Activated CD8-positive, alpha-beta T cell treated with anti-CD3 and anti-CD28 coated beads for 36 hours (primary cell): ENCODE measurements at regions not wholly inside any gene's neighbourhood (a gene's known extent, or its start where the extent isn't known, plus 50 kb on each side); places are given as distances from the start of the nearest gene placed in this dataset.
"Not testable (repeated sequence)": the region's sequence is repeated elsewhere in the genome, so short reads cannot be mapped to it uniquely, and the experiment has no call there.

Source experiments
- ATAC-seq: fragments of 200-7000 bp; cut with Tn5 transposase; one replicate; pipeline ENCODE4 v1.10.0; 2021; ENCODE audit warnings: mild to moderate bottlenecking, moderate library complexity
- CTCF ChIA-PET: fragments of 350-600 bp; sonication (Branson Sonifier 250); formaldehyde crosslinking; loops from one replicate; lab custom pipeline; 2021; ENCODE audit warnings: antibody characterized with exemption; lab: Charles Lee
- POLR2A ChIA-PET: fragments of 350-600 bp; sonication (Branson Sonifier 250); formaldehyde crosslinking; loops from one replicate; lab custom pipeline; 2021; ENCODE audit warnings: antibody characterized with exemption; lab: Charles Lee
- DNase-seq: peaks from one replicate; pipeline ENCODE4 v3.0.0-alpha.2; 2020
- H3K27ac Mint-ChIP-seq: one replicate; pipeline ENCODE4 v1.8.0; 2021; ENCODE audit warnings: mild to moderate bottlenecking, mixed read lengths
- H3K27me3 Mint-ChIP-seq: one replicate; pipeline ENCODE4 v1.8.0; 2021; ENCODE audit warnings: mixed read lengths
- H3K36me3 Mint-ChIP-seq: one replicate; pipeline ENCODE4 v1.8.0; 2021; ENCODE audit warnings: low read depth, mixed read lengths
- H3K4me1 Mint-ChIP-seq: one replicate; pipeline ENCODE4 v1.8.0; 2021; ENCODE audit warnings: low read depth, mixed read lengths
- H3K4me3 Mint-ChIP-seq: one replicate; pipeline ENCODE4 v1.8.0; 2021; ENCODE audit warnings: mild to moderate bottlenecking, moderate library complexity, mixed read lengths
- H3K9me3 Mint-ChIP-seq: one replicate; pipeline ENCODE4 v1.8.0; 2021; ENCODE audit warnings: mixed read lengths
- intact Hi-C: fragments of 100-400 bp; cut with micrococcal nuclease; formaldehyde crosslinking; loops from one replicate; pipeline ENCODE4 v1.10.0; 2022
- TF ChIP-seq, protein P1 (sequence below): fragments of 200-600 bp; IDR thresholded peaks from one replicate; pipeline ENCODE4 v1.8.0; 2022; ENCODE audit warnings: antibody characterized with exemption, mild to moderate bottlenecking

- intact Hi-C loops, result no loop called here
- no peaks in the 10 kb centered on the region for H3K27me3 Mint-ChIP-seq
- H3K4me3 Mint-ChIP-seq, result no peak overlapping the region
- TF ChIP-seq, protein P1, sequence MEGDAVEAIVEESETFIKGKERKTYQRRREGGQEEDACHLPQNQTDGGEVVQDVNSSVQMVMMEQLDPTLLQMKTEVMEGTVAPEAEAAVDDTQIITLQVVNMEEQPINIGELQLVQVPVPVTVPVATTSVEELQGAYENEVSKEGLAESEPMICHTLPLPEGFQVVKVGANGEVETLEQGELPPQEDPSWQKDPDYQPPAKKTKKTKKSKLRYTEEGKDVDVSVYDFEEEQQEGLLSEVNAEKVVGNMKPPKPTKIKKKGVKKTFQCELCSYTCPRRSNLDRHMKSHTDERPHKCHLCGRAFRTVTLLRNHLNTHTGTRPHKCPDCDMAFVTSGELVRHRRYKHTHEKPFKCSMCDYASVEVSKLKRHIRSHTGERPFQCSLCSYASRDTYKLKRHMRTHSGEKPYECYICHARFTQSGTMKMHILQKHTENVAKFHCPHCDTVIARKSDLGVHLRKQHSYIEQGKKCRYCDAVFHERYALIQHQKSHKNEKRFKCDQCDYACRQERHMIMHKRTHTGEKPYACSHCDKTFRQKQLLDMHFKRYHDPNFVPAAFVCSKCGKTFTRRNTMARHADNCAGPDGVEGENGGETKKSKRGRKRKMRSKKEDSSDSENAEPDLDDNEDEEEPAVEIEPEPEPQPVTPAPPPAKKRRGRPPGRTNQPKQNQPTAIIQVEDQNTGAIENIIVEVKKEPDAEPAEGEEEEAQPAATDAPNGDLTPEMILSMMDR, result no peak
- ATAC-seq, result no peak
- CTCF ChIA-PET, result no interaction called here
- POLR2A ChIA-PET, result no interaction called here
- no peak overlapping the region for H3K27ac Mint-ChIP-seq
- H3K36me3 Mint-ChIP-seq, result no peaks in the 10 kb centered on the region
- no peaks in the 10 kb centered on the region for H3K4me1 Mint-ChIP-seq
- no peak for DNase-seq
- peaks cover 15% of the 10 kb centered on the region for H3K9me3 Mint-ChIP-seq
These were observed 1136.1 kb upstream of the POT1 start for GRCh38 chr7:126065766-126066165.

- H3K9me3 Mint-ChIP-seq, result peaks cover 24% of the 10 kb centered on the region
- no peaks in the 10 kb centered on the region for H3K27me3 Mint-ChIP-seq
These were observed 1128.4 kb upstream of the POT1 start for GRCh38 chr7:126057979-126058378.

DNA sequence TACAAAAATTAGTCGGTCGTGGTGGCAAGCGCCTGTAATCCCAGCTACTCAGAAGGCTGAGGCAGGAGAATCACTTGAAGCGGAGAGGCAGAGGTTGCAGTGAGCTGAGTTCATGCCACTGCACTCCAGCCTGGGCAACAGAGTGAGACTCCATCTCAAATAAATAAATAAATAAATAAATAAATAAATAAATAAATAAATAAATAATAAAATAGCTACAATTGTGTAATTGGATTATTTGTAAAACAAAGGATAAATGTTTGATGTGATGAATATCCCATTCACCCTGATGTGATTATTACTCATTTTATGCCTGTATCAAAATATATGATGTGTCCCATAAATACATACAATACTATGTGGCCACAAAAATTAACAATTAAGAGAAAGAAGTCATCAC is 1127.0 kb upstream of the POT1 start:
- CTCF ChIA-PET, intact Hi-C loops: not testable (repeated sequence)

More at GRCh38 chr7:126057979-126058378, 1128.4 kb upstream of the POT1 start:
- H3K4me3 Mint-ChIP-seq, result no peak overlapping the region
- intact Hi-C loops, result no loop called here
- POLR2A ChIA-PET, result no interaction called here
- DNase-seq, result no peak
- no peaks in the 10 kb centered on the region for H3K4me1 Mint-ChIP-seq
- H3K36me3 Mint-ChIP-seq, result no peaks in the 10 kb centered on the region
- TF ChIP-seq, protein P1, result no peak
- ATAC-seq, result no peak
- no peak overlapping the region for H3K27ac Mint-ChIP-seq
- CTCF ChIA-PET, result no interaction called here

GRCh38 chr7:126052229-126052628 is 1122.6 kb upstream of the POT1 start:
- TF ChIP-seq, protein P1, result no peak
- DNase-seq, result no peak
- ChIA-PET POLR2A (no interaction called here), CTCF (no interaction called here)
- H3K9me3 Mint-ChIP-seq, result peaks cover 9% of the 10 kb centered on the region
- no peaks in the 10 kb centered on the region for H3K27me3 Mint-ChIP-seq
- H3K36me3 Mint-ChIP-seq, result no peaks in the 10 kb centered on the region
- intact Hi-C loops, result no loop called here
- no peak overlapping the region for H3K27ac Mint-ChIP-seq
- no peak overlapping the region for H3K4me3 Mint-ChIP-seq
- H3K4me1 Mint-ChIP-seq, result no peaks in the 10 kb centered on the region
- no peak for ATAC-seq

More for the DNA sequence above, 1127.0 kb upstream of the POT1 start:
- H3K9me3 Mint-ChIP-seq, result peaks cover 20% of the 10 kb centered on the region
- POLR2A ChIA-PET, H3K4me1 Mint-ChIP-seq, H3K4me3 Mint-ChIP-seq, H3K36me3 Mint-ChIP-seq, H3K27me3 Mint-ChIP-seq, H3K27ac Mint-ChIP-seq, ATAC-seq, DNase-seq: not testable (repeated sequence)

DNA sequence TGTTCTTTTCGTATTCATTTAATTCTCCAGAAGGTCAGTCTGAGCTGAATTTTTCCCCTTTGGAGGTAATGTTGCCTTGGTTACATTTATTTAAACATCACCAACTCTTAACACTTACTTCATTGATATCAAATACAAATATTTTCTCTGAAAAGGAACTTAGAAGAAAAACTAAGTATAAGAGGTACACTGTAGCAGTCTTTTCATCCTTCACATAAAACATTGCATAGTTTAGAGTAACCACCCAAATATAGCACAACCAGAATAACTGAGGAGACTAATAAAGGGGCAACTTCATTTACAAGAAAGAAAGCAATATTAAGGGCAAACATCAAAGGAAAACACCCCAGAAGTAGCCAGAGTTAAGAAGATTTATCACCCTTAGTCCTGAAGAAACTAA is 1115.0 kb upstream of the POT1 start:
- H3K36me3 Mint-ChIP-seq, result no peaks in the 10 kb centered on the region
- POLR2A ChIA-PET, result no interaction called here
- ATAC-seq (no peak), DNase-seq (no peak)
- peaks cover 5% of the 10 kb centered on the region for H3K9me3 Mint-ChIP-seq
- CTCF ChIA-PET, result no interaction called here
- no peak overlapping the region for H3K27ac Mint-ChIP-seq
- H3K4me1 Mint-ChIP-seq, result no peaks in the 10 kb centered on the region
- no peak overlapping the region for H3K4me3 Mint-ChIP-seq
- TF ChIP-seq, protein P1, result no peak
- H3K27me3 Mint-ChIP-seq, result no peaks in the 10 kb centered on the region
- intact Hi-C loops, result no loop called here

GRCh38 chr7:126041472-126041871 is 1111.8 kb upstream of the POT1 start:
- no peak for ATAC-seq
- no peak for DNase-seq
- Mint-ChIP-seq H3K9me3 (no peaks in the 10 kb centered on the region), H3K4me1 (no peaks in the 10 kb centered on the region), H3K27ac (no peak overlapping the region), H3K4me3 (no peak overlapping the region), H3K36me3 (no peaks in the 10 kb centered on the region), H3K27me3 (no peaks in the 10 kb centered on the region)
- intact Hi-C loops, result no loop called here
- ChIA-PET POLR2A (no interaction called here), CTCF (no interaction called here)
- TF ChIP-seq, protein P1, result no peak
